HG02973 (cell line): ENCODE measurements at regions not wholly inside any gene's neighbourhood (a gene's known extent, or its start where the extent isn't known, plus 50 kb on each side); places are given as distances from the start of the nearest gene placed in this dataset.

Source experiments
- ATAC-seq: cut with Tn5 transposase; IDR thresholded peaks from one replicate; pipeline ENCODE4 v1.9.1; 2021; ENCODE audit warnings: moderate library complexity; ENCODE audit not compliant: unreplicated experiment

DNA sequence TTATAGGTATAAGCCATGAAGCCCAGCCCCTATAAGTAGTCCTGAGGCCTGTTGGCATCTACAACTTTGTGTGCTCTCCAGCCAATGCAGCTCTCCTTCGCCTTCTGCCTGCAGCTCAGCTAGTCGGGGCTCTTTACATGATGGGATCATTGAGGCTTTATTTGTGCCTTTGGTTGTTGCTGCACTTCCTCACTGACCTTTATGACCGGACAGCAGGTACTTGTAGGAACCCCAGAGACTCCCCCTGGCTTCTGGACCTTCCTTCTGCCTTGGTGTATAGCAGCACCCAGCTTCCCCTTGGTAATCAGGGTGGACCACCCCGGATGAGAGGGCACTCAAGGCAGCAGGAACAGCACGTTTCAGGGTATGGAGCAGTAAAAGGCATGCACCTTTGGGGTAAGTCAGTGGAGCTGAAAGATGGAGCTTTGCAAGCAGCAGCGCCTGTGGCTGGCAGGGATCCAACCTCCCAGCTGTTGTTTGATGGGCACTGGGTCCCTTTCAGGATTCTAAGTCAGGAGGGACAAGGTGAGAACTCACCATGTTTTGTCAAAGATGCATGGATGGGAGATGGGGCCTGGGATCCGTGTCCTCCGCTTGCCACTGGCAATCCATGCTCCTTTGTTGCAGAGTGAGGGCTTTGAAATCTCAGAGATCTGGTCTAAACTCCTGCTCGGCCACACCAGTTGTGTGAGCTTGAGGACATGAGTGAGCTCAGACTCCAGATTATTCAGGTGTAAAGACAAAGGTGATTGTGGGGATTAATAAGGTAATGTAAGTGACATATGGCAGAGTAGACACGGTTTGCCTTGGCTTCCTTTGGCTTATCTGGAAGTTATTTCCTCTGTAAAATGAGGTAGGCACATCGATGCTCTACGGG lies 65.1 kb upstream of the KLF13 start:
- no peak for ATAC-seq

DNA sequence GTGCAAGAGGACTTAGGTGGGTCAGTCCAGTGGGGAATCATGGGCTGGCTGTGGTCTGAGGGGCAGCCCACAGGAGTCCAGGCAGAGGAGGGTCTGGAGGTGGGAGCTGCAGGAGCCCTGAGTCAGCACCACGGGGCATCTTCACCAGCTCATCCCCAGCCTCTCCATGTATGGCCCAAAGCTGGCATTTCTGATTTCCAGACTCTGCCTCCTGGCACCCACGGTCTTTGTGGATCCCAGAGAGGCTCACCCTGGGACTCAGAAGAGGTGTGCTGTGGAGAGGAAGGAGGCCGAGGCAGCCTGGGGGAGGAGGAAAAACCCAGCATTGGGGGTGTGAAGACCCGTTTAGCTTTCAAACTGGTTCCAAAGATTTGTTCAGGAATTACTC lies 64.5 kb upstream of the KLF13 start:
- ATAC-seq: no peak

DNA sequence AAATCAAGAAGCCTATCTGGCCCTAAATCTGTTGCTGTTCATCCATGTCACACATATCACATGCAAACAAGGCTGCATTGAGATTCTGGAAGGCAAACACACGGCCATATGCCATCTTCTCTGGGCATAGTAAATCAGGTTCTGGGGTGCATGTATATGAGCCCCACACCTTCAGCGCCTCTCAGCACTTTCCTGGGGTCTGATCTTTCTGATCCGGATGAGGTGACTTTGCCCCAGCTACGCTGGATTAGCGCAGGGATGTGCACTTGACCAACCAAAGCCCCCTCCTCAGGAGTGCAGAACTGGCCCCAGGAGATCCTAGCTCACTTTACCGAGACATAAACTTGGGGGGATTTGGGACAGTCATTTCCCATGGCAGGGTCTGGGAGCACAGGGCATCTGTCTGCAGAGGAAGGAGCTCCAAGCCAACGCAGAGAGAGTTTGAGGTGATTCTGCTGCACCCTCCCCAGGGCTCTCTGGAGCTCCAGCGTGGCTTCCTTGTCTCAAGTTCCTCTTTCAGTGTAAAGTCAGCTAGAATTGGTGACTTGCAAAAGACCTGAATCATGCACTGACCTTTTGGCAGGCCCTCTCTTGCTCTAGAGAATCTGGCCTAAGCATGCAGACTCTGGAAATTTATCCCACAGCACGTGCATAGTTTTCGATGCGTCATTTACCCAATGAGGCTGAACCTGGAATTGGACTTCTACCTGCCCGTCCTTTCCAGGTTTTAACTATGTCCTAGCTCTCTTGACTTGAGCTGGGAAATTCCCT lies 63.5 kb upstream of the KLF13 start:
- peak; percentile 33 for ATAC-seq

DNA sequence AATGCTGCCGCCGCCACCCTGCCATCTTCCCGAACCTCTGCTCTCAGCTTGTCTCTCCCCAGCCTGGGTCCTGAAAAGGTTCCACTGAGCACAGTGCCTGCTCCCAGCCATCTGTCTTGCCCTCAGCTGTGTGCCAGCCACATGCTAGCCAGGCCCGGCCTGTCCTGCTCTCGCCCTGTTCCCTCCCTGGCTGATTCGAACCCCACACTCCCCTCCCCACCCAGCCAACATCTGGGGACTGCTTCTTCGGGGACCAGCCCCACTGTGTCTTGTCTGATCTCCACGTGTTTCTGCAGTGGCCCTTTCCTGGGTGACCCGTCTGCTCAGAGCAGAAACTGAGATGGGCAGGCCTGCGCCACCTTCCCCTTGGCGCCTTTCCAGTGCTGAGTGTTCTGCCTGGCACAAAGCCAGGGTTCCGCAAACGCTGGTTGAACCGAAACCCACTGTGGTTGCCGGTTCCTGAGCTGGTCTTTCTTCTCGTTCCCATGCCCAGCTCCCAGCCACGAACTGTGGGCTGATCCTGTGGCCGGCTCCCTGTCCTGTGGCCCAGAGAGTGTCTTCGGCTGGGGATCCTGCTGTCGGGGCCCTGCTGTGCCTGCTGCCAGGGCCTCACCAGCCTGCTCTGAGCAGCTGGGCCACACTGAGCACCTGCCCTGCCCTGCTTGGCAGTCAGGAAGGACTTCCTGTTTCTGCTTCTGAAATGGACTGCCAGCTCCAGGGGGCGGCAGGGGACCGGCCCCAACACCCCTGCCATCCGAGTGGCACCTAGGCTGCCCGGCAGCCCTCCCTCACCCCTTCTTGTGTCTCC lies 62.7 kb upstream of the KLF13 start:
- ATAC-seq: no peak

DNA sequence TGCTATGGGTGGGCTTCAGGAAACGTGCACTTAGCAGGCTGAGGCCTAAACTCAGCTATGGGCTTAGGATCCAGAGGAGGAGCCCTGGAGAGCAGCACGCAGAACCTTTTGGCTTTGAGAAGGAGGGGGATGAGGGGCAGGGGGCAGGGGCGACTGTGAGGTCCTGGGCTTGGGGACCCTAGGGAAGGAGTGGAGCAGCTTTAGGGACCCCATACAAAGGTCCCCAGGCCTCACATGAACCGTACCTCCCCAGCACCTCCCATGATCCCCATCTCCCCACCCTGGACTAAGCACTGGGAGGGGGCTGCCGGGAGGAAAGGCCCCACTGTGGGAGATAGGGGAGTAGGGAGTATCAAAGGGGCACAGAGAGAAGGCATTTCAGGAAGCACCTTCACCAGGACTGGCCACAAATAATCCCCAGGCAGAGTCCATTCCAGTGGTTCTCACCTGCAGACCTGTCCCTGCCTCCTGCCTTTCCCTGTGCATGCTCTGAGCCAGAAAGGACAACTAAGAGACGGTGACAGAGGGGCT lies 62.0 kb upstream of the KLF13 start:
- ATAC-seq: no peak

DNA sequence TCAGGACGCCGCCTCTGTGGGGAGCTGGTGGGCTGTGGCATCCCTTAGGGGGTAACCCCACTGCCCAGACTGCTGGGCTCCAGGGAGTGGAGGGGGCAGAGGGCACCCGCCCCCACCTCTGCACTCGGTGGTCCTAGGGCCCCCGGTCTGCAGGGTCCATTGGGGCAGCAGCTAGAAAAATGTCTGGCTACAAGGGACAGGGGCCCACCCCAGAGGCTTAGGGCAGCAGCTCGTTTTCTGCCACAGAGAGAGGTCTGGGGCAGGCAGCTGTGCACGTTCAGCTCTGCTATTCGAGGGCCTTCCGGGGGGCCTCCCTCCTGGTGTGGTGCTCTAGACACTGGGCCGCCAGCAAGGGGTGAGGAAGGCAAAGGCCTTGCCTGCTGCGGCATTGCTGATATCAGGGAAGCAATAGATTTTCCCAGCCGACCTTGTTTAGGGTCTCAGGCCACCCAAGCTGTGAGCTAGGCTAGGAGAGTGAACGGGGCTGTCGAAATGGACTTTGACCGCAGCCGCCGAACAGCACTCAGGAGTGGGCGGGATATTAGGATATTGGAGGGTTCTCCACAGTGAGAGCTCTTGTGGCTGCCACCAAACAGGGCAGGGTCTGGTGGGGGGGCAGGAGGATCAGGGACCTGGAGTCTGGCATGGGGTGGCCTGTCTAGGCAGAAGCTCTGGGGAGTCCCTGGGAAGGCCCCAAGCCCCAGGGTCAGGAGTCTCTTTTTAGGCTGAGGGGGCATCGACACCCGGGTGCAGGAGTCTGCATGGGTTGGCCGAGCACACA lies 61.4 kb upstream of the KLF13 start:
- no peak for ATAC-seq

DNA sequence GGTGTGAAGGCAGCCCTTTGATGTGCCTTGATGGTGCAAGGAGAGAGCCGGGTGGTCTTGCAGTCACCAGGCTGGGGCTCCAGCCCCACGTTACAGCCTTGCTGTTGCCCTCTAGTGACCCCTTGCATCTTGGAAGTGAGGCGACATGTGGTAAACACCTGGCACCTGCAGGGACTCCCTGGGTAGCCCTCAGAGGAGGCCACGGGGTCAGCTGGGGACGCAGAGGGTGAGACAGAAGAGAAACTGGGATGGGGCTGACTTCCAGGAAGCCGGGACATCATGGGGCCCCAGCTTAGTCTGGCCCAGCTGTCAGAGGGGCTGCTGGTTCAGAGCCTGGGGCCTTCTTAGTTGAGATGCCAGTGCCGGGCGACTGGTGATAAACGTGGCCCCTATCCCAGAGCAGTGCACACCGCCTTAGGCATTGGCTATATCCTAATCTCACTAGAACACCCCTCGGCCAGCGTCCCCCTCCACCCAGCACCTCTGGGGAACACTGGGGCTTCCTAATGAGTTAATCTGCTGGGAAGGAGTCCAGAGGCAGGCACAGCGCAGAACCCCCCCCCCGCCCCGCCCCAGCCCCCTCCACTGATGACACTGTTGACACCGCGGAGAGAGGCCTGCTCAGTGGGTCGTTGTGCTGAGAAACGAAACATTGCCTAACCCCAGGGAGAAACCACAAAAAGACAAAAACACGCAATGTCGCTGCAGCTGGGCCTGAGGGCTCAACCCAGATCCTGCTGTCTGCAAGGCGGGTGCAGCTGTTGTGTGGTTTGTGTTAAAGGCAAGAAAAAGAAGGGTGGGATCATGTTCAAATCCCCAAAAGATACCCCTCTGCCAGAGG lies 60.5 kb upstream of the KLF13 start:
- peak; percentile 51 for ATAC-seq

DNA sequence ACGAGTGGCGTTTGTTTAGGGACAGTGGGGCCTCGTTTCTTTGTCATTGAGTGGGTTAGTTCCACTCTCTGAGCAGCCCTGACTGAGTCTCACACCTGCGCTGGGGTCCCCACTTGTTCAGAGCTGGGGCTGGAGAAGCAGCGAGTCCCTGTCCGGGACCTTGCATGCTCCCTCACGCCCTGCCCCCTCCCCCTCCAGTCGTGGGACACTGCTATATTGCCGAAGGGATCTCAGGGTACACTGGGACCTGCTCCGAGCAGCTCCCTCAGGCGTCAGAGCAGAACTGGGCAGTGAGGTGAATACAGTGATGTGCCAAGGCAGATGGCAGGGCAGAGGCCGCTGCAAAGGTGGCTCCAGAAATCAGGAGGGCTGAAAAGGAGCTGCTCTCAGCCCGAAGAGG lies 59.9 kb upstream of the KLF13 start:
- no peak for ATAC-seq

DNA sequence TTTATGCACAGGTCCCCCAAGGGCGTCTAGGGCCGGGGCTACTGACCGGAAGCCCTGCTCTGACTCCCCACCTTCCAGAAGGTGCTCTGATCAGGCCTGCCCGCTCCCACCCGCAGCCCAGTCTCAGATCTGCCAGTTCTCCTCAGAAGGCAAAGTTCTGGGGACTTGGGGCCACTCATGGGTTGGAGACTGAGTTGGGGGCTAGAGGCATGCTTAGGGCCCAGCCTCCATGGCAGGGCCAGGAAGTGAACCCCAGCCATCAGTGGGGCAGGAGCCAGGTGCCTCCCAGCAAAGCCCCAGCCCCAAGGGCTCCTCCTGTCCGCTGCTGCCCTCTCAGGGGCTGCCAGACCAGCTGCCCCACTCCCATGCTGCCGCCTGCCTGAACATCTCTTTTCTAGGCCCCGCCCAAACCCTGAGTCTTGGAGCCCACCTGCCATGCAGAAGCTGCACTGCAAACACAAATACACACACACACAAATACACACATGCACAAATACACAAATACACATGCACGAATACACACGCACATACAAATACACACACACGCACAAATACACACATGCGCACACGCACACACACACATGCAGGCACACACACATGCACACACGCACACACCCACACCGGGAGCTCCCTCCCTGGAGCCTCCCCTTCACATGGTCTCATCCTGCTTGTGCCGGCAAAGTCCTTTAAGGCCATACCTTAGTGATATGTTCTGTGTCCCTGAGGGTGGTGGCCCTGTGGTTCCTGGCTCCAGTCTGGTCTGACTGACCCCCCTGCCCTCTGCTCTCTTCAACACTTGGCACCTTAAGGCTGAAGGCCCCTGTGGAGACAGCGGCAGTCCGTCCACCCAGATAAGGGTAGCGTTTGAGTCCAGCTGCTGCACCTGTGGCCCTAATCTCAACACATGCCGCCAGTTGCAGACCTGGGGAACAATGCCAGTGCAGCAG lies 59.2 kb upstream of the KLF13 start:
- ATAC-seq: no peak

DNA sequence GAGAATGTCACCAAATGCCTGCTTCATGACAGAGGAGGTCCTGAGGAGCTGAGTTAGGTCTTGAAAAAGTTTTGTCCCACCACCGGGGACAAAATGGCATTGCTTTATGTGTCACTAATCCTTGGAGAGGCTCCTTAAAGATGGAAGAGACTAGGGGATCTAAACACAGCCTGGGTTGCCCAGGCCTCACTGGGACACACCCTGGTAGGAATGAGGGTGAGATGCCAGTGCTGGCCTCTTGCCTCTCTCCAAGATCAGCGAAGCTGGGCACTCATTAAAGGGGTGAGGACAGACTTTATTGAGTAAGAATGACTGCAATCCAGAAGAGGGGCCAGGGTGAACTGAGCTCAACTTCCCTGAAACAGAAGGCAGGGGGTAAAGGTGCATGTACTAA lies 58.5 kb upstream of the KLF13 start:
- no peak for ATAC-seq

DNA sequence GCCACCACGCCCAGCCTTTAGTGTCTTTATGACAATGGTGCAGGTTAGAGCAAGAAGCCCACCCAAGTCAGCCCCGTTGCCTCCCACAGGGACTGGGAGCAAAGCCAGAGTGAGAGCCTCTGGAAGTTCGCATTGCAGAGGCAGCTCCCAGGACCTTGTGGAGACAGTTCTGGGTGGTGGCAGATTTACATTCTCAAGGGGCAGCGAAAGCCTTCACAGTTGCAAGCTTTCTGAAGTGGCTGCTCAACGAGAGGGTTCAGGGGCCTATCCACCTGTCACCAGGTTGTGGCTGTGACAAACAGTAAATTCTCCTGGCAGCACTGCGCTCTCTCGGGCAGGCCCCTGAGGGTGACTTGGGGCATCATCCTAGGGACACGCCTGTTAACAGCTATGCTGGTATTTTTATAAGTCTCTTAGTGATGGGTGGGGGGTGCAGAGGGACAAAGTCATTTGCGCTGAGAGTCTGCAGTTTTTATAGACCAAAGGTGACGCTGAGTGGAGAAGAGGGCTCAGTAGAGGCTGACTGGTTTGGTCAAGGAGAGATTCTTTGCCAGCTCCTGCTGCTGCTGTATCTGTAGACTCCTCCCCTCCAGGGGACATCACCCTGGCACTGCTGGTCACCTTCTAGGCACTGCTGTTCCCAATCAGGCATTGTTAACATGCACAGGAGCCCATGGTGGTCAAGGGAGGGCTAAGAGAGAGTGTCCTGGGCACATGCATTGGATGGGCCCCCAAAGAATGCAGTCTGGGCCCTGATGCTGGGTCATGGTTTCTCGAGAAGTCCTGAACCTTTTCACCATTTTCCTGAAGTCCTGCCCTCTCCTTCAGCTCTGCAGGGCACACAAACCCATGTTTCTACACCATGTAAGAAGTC lies 57.5 kb upstream of the KLF13 start:
- ATAC-seq: no peak

DNA sequence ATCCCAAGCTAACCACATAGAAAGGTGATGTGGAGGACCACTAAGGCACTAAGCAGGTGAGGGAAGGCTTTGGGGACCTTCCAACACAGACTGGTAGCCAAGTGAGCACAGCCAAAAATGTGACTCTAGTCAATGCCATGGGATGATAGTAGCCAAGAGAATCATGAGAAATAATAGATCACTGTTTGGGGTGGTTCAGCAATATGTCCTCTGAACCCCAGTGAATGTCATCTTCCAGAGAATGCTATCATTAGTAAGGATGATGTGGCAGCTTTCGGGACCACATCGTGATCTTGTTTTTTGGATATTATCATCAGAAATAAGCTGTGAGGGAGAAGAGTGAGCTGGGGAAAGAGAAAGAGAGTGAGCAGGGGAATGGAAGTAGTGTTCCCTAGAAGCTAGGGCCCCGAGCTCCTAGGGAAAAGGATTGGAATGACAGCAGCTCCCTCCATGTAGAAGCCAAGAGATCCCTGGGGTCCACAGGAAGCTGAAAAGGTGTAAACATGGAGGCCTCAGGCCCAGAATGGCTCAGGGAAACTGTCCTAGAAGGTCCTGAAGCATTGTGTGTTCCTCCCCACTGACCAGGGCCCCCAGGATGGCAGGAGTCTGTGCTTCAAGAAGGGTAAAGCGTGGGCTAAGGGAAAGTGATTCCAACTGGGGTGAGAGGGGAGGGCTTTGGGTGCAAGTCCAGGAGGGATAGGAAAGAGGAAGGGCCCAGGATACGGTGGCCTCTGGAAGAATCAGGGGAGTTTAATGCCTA lies 56.6 kb upstream of the KLF13 start:
- no peak for ATAC-seq

DNA sequence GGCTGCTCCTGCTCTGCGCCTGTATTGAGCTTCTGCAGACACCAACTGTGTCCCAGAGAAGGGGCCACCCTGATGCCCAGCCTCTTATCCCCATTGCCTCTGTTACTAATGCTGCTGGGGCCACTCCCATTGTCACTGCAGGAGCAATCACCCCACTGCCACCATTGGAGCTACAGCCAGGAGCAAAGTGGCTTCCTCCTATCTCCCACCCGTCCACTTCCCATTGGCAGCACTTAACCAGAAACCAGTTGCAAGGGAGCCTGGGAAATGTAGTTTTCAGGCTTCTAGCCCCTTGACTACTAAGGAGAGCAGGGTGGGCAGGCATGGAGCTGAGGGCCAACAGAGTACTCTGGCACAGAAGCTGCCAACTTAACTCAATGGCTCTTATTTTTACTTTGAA lies 55.9 kb upstream of the KLF13 start:
- ATAC-seq: no peak

DNA sequence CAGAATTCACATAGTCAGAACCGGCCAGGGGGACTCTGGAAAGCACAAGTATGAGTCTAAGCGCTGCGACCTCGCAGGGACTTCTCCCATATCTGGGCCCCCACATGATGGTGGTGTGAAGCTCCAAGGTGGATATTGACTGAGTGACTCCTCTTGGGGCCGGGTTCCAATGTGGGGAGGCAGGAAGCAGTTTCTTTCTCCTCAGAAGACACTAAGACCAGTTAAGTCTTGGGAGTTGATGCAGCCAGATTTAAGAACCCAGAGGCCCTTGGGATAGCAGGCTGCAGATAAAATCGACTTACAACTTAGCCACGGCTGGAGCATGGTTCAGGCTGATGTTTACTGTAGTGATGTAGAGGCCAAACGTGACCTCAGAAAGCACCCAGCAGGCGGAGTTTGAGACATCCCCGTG lies 55.4 kb upstream of the KLF13 start:
- no peak for ATAC-seq

DNA sequence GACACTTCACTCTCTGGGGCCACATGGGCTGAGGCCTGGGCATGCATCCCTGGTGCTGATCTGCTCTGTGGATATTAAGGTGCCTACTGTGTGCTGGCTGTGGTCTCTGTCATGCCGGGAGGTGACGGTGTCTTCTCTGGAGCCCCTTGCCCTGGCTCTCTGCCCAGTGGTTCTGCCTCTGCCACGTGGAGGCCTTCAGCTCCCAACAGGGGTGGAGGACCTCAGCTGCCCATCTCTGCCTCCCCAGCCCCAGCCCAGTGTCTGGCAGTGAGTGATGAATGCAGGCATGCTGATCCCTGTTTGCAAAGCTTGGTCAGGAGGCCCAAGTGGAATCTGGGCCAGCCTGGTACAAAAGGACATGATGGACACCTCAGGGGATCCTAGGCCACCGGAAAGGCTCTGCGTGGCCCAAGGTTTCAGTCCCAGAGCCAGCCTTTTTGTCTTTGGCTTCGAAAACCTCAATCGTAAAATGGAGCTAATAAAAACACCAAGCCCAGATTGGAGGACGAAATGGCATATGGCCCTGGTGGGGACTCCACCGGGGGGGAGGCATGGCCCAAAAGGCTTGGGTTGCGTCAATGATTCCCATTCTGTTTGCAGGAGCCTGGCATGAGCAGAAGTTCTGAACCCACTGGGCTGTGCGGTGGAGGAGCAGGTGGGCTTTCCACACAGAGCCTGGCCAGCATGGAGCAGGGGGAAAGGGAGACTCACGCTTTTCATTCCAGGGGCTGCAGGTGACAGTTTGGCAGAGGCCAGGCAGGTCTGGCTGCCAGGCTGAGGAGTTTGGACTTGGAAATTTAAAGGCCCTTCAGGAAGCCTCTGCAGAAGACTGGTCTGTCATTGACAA lies 54.7 kb upstream of the KLF13 start:
- no peak for ATAC-seq
